Body of pancreas (tissue), 4 donors: ENCODE measurements at regions not wholly inside any gene's neighbourhood (a gene's known extent, or its start where the extent isn't known, plus 50 kb on each side); places are given as distances from the start of the nearest gene placed in this dataset.

ENCODE experiments used
- ATAC-seq: fragments of 150-250 bp; one replicate; pipeline ENCODE4 v1.9.1; 2016
- DNase-seq, 4 donors: peaks; one replicate each; pipeline ENCODE4 v3.0.0-alpha.2; 2019
- H3K27ac ChIP-seq, 4 donors: fragments of 200-600 bp; sonication (generic); 1 replicate in 3 of 4; 2 replicates in 1 of 4; pipeline versions ENCODE4 v1.5.1 to v1.6.1; 2016 to 2019; ENCODE audit warnings: mild to moderate bottlenecking in 1 of 4, mixed read lengths in 1 of 4, moderate library complexity in 1 of 4
- H3K27me3 ChIP-seq, 2 donors: fragments of 200-600 bp; sonication (generic); one replicate each; pipeline ENCODE4 v1.6.0; 2016; ENCODE audit warnings: mild to moderate bottlenecking in 1 of 2
- H3K36me3 ChIP-seq, 2 donors: fragments of 200-600 bp; sonication (generic); replicated peaks in 1 of 2; 2 replicates each; pipeline ENCODE4 v1.5.1; 2016; ENCODE audit warnings: low read depth in 2 of 2; ENCODE audit not compliant: insufficient read depth in 1 of 2
- H3K4me1 ChIP-seq: fragments of 200-600 bp; sonication (generic); one replicate; pipeline ENCODE4 v1.6.0; 2016
- H3K4me3 ChIP-seq, 2 donors: fragments of 200-600 bp; sonication (generic); 1 replicate in 1 of 2; 2 replicates in 1 of 2; pipeline ENCODE4 v1.5.1; 2016 to 2019
- H3K9me3 ChIP-seq, 3 donors: fragments of 200-600 bp; sonication (generic); 1 replicate in 2 of 3; 2 replicates in 1 of 3; pipeline ENCODE4 v1.5.1; 2016
- POLR2A ChIP-seq, 3 donors: fragments of 450-650 bp; IDR thresholded peaks; one replicate each; pipeline ENCODE4 v1.6.1; 2016; ENCODE audit warnings: antibody characterized with exemption in 3 of 3, mild to moderate bottlenecking in 2 of 3
- WGBS, 2 donors: methylation state at CpG; one replicate each; pipeline ENCODE4 v1.1.5; 2017; 5-methylcytosine and 5-hydroxymethylcytosine counted together
- intact Hi-C: fragments of 100-400 bp; cut with DNase I; formaldehyde crosslinking; loops from one replicate; pipeline ENCODE4 v1.15.1; 2023
- TF ChIP-seq, protein P1 (sequence below), 7 experiments: fragments of 450-650 bp in 4 of 7; fragments of 200-600 bp in 3 of 7; sonication (generic) in 3 of 7; IDR thresholded peaks; one replicate each; pipeline ENCODE4 v1.5.1; 2016 to 2019; ENCODE audit warnings: antibody characterized with exemption in 7 of 7

DNA sequence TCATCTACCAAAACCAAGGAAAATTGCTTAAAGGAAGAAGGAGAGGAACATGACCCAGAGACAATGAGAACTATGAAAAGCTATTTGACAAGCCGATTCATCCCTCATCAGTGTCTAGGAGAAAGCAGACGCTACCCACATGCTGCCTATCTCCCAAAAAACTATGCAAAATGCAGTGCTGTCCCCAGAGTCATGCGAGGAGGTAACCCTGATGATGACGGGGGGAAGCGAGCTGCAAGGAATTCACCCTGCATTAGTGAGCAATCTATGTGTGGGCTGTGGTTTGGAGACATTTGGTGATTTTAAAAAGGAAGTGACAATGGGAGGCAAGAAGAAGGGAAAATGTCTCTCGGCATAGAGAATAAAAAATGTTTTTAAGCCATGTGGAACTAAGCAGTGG, 472.7 kb downstream of the CMPK2 start:
- no peak for DNase-seq
- 53 to 70% methylated on average over 6 of the region's 6 CpGs for WGBS, 2 donors
- TF ChIP-seq, protein P1, sequence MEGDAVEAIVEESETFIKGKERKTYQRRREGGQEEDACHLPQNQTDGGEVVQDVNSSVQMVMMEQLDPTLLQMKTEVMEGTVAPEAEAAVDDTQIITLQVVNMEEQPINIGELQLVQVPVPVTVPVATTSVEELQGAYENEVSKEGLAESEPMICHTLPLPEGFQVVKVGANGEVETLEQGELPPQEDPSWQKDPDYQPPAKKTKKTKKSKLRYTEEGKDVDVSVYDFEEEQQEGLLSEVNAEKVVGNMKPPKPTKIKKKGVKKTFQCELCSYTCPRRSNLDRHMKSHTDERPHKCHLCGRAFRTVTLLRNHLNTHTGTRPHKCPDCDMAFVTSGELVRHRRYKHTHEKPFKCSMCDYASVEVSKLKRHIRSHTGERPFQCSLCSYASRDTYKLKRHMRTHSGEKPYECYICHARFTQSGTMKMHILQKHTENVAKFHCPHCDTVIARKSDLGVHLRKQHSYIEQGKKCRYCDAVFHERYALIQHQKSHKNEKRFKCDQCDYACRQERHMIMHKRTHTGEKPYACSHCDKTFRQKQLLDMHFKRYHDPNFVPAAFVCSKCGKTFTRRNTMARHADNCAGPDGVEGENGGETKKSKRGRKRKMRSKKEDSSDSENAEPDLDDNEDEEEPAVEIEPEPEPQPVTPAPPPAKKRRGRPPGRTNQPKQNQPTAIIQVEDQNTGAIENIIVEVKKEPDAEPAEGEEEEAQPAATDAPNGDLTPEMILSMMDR (IDR thresholded peaks at IDR 0.05) = no peak
- TF ChIP-seq POLR2A (IDR thresholded peaks at IDR 0.05) = no peak

DNA sequence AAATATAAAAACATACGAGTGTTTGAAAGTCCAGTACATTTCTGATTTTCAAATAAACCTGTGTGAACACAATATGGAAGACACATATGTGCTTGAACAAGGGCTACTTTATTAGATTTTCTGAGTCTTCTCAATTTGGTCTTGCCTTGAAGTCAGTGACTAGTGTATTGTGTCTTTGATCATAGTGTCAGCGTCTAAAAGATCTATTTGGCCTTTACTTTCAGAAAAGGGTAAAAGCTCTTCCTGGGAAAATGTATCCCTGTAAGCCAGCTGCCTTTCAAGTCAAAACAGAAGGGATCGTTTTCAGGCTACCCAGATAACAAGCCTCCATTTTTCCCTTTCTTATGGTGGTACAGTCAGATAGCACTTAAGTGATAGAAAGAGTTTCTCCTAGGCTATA, 471.9 kb downstream of the CMPK2 start:
- ATAC-seq = no peak
- TF ChIP-seq, protein P1 (IDR thresholded peaks at IDR 0.05) = no peak
- no peak for TF ChIP-seq POLR2A (IDR thresholded peaks at IDR 0.05)
- H3K4me1 ChIP-seq = no peaks in the 10 kb centered on the region

More for the DNA sequence above, 472.7 kb downstream of the CMPK2 start:
- ATAC-seq = no peak
- intact Hi-C loops = no loop called here
- Histone ChIP-seq H3K36me3 (no peaks in the 10 kb centered on the region), H3K9me3 (no peaks in the 10 kb centered on the region), H3K27me3 (no peaks in the 10 kb centered on the region), H3K4me1 (no peaks in the 10 kb centered on the region), H3K4me3 (no peak overlapping the region), H3K27ac (no peak overlapping the region)

DNA sequence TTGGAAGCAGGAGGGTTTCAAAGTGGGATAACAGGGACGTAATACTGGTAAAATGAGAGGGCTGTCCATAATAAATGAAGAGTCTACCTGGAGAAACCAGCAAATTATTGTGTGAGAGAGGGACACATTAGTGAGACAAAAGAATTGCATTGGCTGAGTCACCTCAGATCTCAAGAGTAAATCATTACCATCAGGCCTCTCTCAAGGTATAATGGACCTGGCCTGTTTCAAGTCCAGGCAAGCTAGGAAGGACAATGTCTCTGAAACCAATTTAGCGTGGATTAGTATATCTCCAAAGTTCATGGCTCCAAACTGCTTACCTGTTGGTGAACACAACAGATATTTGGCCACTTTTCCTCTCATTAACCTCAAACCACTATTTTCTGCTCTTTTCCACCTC, 471.4 kb downstream of the CMPK2 start:
- Histone ChIP-seq H3K27ac (no peak overlapping the region), H3K4me3 (no peak overlapping the region), H3K27me3 (no peaks in the 10 kb centered on the region), H3K4me1 (no peaks in the 10 kb centered on the region), H3K36me3 (no peaks in the 10 kb centered on the region), H3K9me3 (no peaks in the 10 kb centered on the region)
- intact Hi-C loops = no loop called here
- DNase-seq (no peak), ATAC-seq (no peak)
- TF ChIP-seq POLR2A (IDR thresholded peaks at IDR 0.05) = no peak
- TF ChIP-seq, protein P1 (IDR thresholded peaks at IDR 0.05) = no peak
- WGBS, 2 donors = 87 to 90% methylated on average over 2 of the region's 2 CpGs

More for the DNA sequence above, 471.9 kb downstream of the CMPK2 start:
- H3K36me3 ChIP-seq = no peaks in the 10 kb centered on the region
- intact Hi-C loops = no loop called here
- no peak for DNase-seq
- no peak overlapping the region for H3K27ac ChIP-seq
- no peaks in the 10 kb centered on the region for H3K27me3 ChIP-seq
- H3K4me3 ChIP-seq = no peak overlapping the region
- no peaks in the 10 kb centered on the region for H3K9me3 ChIP-seq
- 37 to 54% methylated on average over 3 of the region's 3 CpGs for WGBS, 2 donors

DNA sequence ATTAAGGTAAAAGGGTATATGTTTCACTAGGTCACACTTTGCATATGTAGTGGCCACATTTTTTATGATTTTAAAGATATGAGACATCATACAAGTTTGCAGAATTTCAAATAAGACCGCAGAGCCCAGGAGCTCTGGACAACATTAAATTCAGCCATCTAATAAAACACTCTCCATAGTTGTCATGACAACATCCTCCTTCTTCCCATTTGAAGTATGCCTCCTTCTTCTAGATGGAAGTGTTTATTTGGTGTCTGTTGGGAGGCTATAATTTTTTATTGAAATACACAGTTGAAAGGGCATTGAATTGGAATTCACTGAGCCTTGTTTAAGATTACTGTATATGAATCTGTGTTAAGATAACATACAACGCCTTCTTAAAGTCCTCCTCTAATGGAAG, 467.3 kb downstream of the CMPK2 start:
- no peak for DNase-seq
- WGBS, 2 donors = 86 to 91% methylated on average over 2 of the region's 2 CpGs
- intact Hi-C loops = no loop called here

DNA sequence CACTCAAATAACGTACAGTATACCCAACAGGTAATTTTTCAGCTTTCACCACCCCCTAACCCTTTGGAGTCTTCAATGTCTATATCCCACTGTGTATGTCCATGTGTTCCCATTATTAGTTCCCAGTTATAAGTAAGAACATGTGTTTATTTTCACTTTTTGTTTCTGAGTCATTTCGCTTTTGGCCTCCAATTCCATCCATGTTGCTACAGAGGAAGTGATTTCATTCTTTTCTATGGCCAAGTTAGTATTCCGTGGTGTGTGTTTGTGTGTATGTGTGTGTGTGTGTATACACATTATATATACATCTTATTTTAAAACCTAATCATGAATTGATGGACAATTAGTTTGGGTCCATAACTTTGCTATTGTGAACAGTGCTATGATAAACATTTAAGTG, 464.4 kb downstream of the CMPK2 start:
- intact Hi-C loops = no loop called here
- WGBS, 2 donors = 71 to 73% methylated on average over 3 of the region's 3 CpGs
- H3K27me3 ChIP-seq = no peaks in the 10 kb centered on the region
- no peak overlapping the region for H3K4me3 ChIP-seq
- no peak for TF ChIP-seq POLR2A (IDR thresholded peaks at IDR 0.05)
- TF ChIP-seq, protein P1 (IDR thresholded peaks at IDR 0.05) = no peak
- H3K36me3 ChIP-seq = no peaks in the 10 kb centered on the region
- H3K27ac ChIP-seq = no peak overlapping the region
- H3K4me1 ChIP-seq = no peaks in the 10 kb centered on the region
- DNase-seq (no peak), ATAC-seq (no peak)
- H3K9me3 ChIP-seq = no peaks in the 10 kb centered on the region

More for the DNA sequence above, 467.3 kb downstream of the CMPK2 start:
- ATAC-seq = no peak
- Histone ChIP-seq H3K4me3 (no peak overlapping the region), H3K36me3 (no peaks in the 10 kb centered on the region), H3K27me3 (no peaks in the 10 kb centered on the region), H3K4me1 (no peaks in the 10 kb centered on the region), H3K27ac (no peak overlapping the region), H3K9me3 (no peaks in the 10 kb centered on the region)
- TF ChIP-seq, protein P1 (IDR thresholded peaks at IDR 0.05) = no peak
- TF ChIP-seq POLR2A (IDR thresholded peaks at IDR 0.05) = no peak
